ENCODE measurements at regions not wholly inside any gene's neighbourhood (a gene's known extent, or its start where the extent isn't known, plus 50 kb on each side); places are given as distances from the start of the nearest gene placed in this dataset.

- Histone ChIP-seq H3K27ac (ENCODE audit: low read length) (no peak overlapping the region), H3K4me1 (ENCODE audit: insufficient read depth, low read length) (no peaks in the 10 kb centered on the region), H3K4me3 (ENCODE audit: low read length) (no peak overlapping the region), H3K9me3 (ENCODE audit: insufficient read depth, low read depth, low read length) (no peaks in the 10 kb centered on the region), H3K27me3 (ENCODE audit: insufficient read depth, low read length) (no peaks in the 10 kb centered on the region; the same call in 1 of the 2 replicates), H3K9ac (ENCODE audit: low read depth, low read length) (no peak overlapping the region), H3K36me3 (ENCODE audit: insufficient read depth, low read depth, low read length) (no peaks in the 10 kb centered on the region)
These were observed 661.5 kb downstream of the BRD1 start for GRCh38 chr22:49166211-49166610.

GRCh38 chr22:49164773-49165320 is 662.8 kb downstream of the BRD1 start:
- H3K9ac ChIP-seq (ENCODE audit: low read depth, low read length) = no peak overlapping the region
- no peaks in the 10 kb centered on the region for H3K36me3 ChIP-seq (ENCODE audit: insufficient read depth, low read depth, low read length)
- H3K4me3 ChIP-seq (ENCODE audit: low read length) = no peak overlapping the region
- H3K27ac ChIP-seq (ENCODE audit: low read length) = no peak overlapping the region
- no peaks in the 10 kb centered on the region for H3K4me1 ChIP-seq (ENCODE audit: insufficient read depth, low read length)
- H3K9me3 ChIP-seq (ENCODE audit: insufficient read depth, low read depth, low read length) = no peaks in the 10 kb centered on the region
- no peaks in the 10 kb centered on the region; the same call in 1 of the 2 replicates for H3K27me3 ChIP-seq (ENCODE audit: insufficient read depth, low read length)

GRCh38 chr22:49163960-49164690 is 663.5 kb downstream of the BRD1 start:
- Histone ChIP-seq H3K27ac (ENCODE audit: low read length) (no peak overlapping the region), H3K4me3 (ENCODE audit: low read length) (no peak overlapping the region), H3K9ac (ENCODE audit: low read depth, low read length) (no peak overlapping the region), H3K27me3 (ENCODE audit: insufficient read depth, low read length) (no peaks in the 10 kb centered on the region; the same call in 1 of the 2 replicates), H3K9me3 (ENCODE audit: insufficient read depth, low read depth, low read length) (no peaks in the 10 kb centered on the region), H3K36me3 (ENCODE audit: insufficient read depth, low read depth, low read length) (no peaks in the 10 kb centered on the region), H3K4me1 (ENCODE audit: insufficient read depth, low read length) (no peaks in the 10 kb centered on the region)

- H3K27me3 ChIP-seq (ENCODE audit: insufficient read depth, low read length) = no peaks in the 10 kb centered on the region; the same call in 1 of the 2 replicates
- H3K27ac ChIP-seq (ENCODE audit: low read length) = no peak overlapping the region
- H3K36me3 ChIP-seq (ENCODE audit: insufficient read depth, low read depth, low read length) = no peaks in the 10 kb centered on the region
- H3K4me1 ChIP-seq (ENCODE audit: insufficient read depth, low read length) = no peaks in the 10 kb centered on the region
- no peak overlapping the region for H3K9ac ChIP-seq (ENCODE audit: low read depth, low read length)
- no peak overlapping the region for H3K4me3 ChIP-seq (ENCODE audit: low read length)
- H3K9me3 ChIP-seq (ENCODE audit: insufficient read depth, low read depth, low read length) = no peaks in the 10 kb centered on the region
These were observed 664.3 kb downstream of the BRD1 start for GRCh38 chr22:49163258-49163959.

DNA sequence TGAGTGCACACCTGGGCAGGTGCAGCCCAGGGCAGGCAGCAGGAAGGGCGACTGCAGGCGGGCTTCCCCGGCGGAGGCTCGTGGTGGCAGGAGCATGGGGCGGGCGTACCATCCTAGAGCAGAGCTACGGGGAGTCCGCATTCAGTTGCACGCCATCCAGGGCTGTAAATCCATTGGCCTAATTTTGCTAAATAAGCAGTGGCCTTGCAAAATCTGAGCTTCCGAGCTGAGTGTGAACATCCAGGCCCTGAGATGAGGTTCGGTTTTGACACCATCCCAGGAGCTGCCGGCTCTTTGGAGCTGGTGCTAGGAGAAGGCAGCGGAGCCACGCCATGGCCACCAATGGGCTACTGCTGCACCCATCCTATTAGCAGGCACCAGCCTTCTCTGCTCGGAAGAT is 664.8 kb downstream of the BRD1 start:
- Histone ChIP-seq H3K36me3 (ENCODE audit: insufficient read depth, low read depth, low read length) (no peaks in the 10 kb centered on the region), H3K27me3 (ENCODE audit: insufficient read depth, low read length) (no peaks in the 10 kb centered on the region; the same call in 1 of the 2 replicates), H3K4me1 (ENCODE audit: insufficient read depth, low read length) (no peaks in the 10 kb centered on the region), H3K27ac (ENCODE audit: low read length) (no peak overlapping the region), H3K9me3 (ENCODE audit: insufficient read depth, low read depth, low read length) (no peaks in the 10 kb centered on the region), H3K9ac (ENCODE audit: low read depth, low read length) (no peak overlapping the region), H3K4me3 (ENCODE audit: low read length) (no peak overlapping the region)

- no peaks in the 10 kb centered on the region; the same call in 1 of the 2 replicates for H3K27me3 ChIP-seq (ENCODE audit: insufficient read depth, low read length)
- H3K36me3 ChIP-seq (ENCODE audit: insufficient read depth, low read depth, low read length) = no peaks in the 10 kb centered on the region
- H3K9ac ChIP-seq (ENCODE audit: low read depth, low read length) = no peak overlapping the region
- no peak overlapping the region for H3K4me3 ChIP-seq (ENCODE audit: low read length)
- H3K27ac ChIP-seq (ENCODE audit: low read length) = no peak overlapping the region
- no peaks in the 10 kb centered on the region for H3K9me3 ChIP-seq (ENCODE audit: insufficient read depth, low read depth, low read length)
- H3K4me1 ChIP-seq (ENCODE audit: insufficient read depth, low read length) = no peaks in the 10 kb centered on the region
These were observed 666.4 kb downstream of the BRD1 start for GRCh38 chr22:49161002-49161850.

GRCh38 chr22:49160261-49161001 is 667.2 kb downstream of the BRD1 start:
- H3K4me3 ChIP-seq (ENCODE audit: low read length) = no peak overlapping the region
- no peaks in the 10 kb centered on the region for H3K36me3 ChIP-seq (ENCODE audit: insufficient read depth, low read depth, low read length)
- no peaks in the 10 kb centered on the region for H3K9me3 ChIP-seq (ENCODE audit: insufficient read depth, low read depth, low read length)
- no peaks in the 10 kb centered on the region for H3K27me3 ChIP-seq (ENCODE audit: insufficient read depth, low read length)
- no peaks in the 10 kb centered on the region for H3K4me1 ChIP-seq (ENCODE audit: insufficient read depth, low read length)
- no peak overlapping the region for H3K9ac ChIP-seq (ENCODE audit: low read depth, low read length)
- no peak overlapping the region for H3K27ac ChIP-seq (ENCODE audit: low read length)

DNA sequence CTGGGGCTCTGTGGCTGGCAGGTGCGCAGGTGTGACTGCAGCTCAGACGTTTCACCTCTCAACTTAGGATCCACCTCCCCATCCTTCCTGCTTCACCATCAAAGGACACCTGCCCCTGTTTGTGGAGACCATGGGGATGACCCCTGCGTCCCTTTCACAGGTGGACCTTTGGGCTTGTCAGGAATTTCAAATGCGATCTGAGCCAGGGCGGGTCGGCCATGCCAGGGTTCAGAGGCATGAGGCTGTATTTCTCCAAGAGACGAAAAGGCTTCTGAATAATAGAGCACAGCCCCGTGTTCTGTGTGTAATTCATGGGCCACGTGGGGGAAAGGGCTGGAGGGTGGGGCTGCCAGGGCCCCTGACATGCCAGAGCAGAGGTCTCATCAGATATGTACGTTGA is 668.0 kb downstream of the BRD1 start:
- Histone ChIP-seq H3K4me1 (ENCODE audit: insufficient read depth, low read length) (no peaks in the 10 kb centered on the region), H3K27ac (ENCODE audit: low read length) (no peak overlapping the region), H3K4me3 (ENCODE audit: low read length) (no peak overlapping the region), H3K9me3 (ENCODE audit: insufficient read depth, low read depth, low read length) (no peaks in the 10 kb centered on the region), H3K9ac (ENCODE audit: low read depth, low read length) (no peak overlapping the region), H3K36me3 (ENCODE audit: insufficient read depth, low read depth, low read length) (no peaks in the 10 kb centered on the region), H3K27me3 (ENCODE audit: insufficient read depth, low read length) (no peaks in the 10 kb centered on the region)

GRCh38 chr22:49158741-49159564 is 668.7 kb downstream of the BRD1 start:
- H3K27ac ChIP-seq (ENCODE audit: low read length) = no peak overlapping the region
- H3K9ac ChIP-seq (ENCODE audit: low read depth, low read length) = no peak overlapping the region
- no peaks in the 10 kb centered on the region for H3K36me3 ChIP-seq (ENCODE audit: insufficient read depth, low read depth, low read length)
- no peaks in the 10 kb centered on the region for H3K27me3 ChIP-seq (ENCODE audit: insufficient read depth, low read length)
- H3K4me3 ChIP-seq (ENCODE audit: low read length) = no peak overlapping the region
- no peaks in the 10 kb centered on the region for H3K9me3 ChIP-seq (ENCODE audit: insufficient read depth, low read depth, low read length)
- H3K4me1 ChIP-seq (ENCODE audit: insufficient read depth, low read length) = no peaks in the 10 kb centered on the region

DNA sequence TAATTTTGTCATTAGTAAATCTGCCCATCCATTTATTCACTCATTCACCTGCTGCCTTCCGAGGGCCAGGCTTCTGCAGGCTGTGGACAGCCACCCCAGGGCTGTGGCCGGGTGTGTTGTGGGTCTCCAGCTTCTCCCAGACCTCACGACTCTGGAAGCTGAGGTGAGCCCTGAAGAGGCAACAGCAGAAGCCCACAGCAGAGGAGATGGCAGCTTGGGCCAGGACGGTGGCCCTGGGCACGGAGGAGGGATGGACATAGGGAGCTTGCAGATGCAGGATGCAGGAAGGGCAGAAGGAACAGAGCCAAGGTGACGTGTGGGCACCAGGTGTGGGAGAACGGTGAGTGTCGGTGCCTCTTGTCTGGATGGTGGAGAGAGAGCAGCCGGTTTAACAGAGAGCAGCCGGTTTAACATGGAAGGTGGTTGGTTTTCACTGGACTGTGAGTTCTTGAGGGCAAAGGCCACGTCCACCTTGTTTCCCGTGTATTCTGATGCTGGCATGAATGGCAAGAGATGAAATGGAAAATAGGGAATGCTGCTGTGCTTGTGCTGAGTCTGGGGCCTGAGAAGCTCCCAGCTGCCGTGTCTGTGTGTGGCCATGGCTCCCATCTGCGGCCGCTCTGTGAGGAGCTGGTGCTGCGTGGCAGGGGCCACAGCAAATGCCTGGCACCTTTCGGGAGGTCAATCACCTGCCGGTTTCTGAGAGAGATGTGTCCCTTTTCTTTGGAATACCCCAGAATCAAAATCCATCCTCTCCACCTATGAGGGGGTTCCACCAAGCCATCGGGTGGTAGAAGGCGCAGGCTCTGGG is 669.9 kb downstream of the BRD1 start:
- H3K4me1 ChIP-seq (ENCODE audit: insufficient read depth, low read length) = no peaks in the 10 kb centered on the region; the same call in 1 of the 2 replicates
- no peaks in the 10 kb centered on the region for H3K36me3 ChIP-seq (ENCODE audit: insufficient read depth, low read depth, low read length)
- H3K9ac ChIP-seq (ENCODE audit: low read depth, low read length) = no peak overlapping the region
- H3K9me3 ChIP-seq (ENCODE audit: insufficient read depth, low read depth, low read length) = no peaks in the 10 kb centered on the region
- no peak overlapping the region for H3K4me3 ChIP-seq (ENCODE audit: low read length)
- no peak overlapping the region for H3K27ac ChIP-seq (ENCODE audit: low read length)
- no peaks in the 10 kb centered on the region for H3K27me3 ChIP-seq (ENCODE audit: insufficient read depth, low read length)

Measured in iPS-20b (cell line).